Panc1 (cell line): ENCODE measurements at regions not wholly inside any gene's neighbourhood (a gene's known extent, or its start where the extent isn't known, plus 50 kb on each side); places are given as distances from the start of the nearest gene placed in this dataset.
"Not testable (repeated sequence)": the region's sequence is repeated elsewhere in the genome, so short reads cannot be mapped to it uniquely, and the experiment has no call there.

Source experiments
- ATAC-seq: fragments of 200-7000 bp; cut with Tn5 transposase; 2 replicates; pipeline ENCODE4 v1.9.1; 2020; ENCODE audit warnings: mild to moderate bottlenecking, moderate library complexity
- BruUV-seq: library from RNA; stranded (reverse); fragments of 400-500 nt; replicated peaks from 2 replicates; lab custom pipeline; 2021; lab: Mats Ljungman, UMichigan
- CTCF ChIA-PET: fragments of 300-600 bp; sonication (Branson Sonifier 250); formaldehyde crosslinking; loops from one replicate; lab custom pipeline; 2022; ENCODE audit warnings: antibody characterized with exemption; lab: Charles Lee
- POLR2A ChIA-PET: fragments of 300-600 bp; sonication (Branson Sonifier 250); formaldehyde crosslinking; loops from one replicate; lab custom pipeline; 2022; ENCODE audit warnings: antibody characterized with exemption; lab: Charles Lee
- DNase-seq: peaks from one replicate; pipeline ENCODE4 v3.0.0-alpha.2; 2010; ENCODE audit warnings: low read depth, low spot score
- H3K27ac ChIP-seq: 2 replicates; pipeline ENCODE4 v1.5.1; 2011; ENCODE audit warnings: mild to moderate bottlenecking, low read length, inconsistent platforms
- H3K27me3 ChIP-seq: fragments of 200-500 bp; sonication (Bioruptor generic); 2 replicates; pipeline ENCODE4 v1.6.0; 2014; ENCODE audit warnings: low read length, inconsistent platforms; ENCODE audit not compliant: control insufficient read depth, insufficient read depth
- H3K36me3 ChIP-seq: fragments of 200-500 bp; sonication (Bioruptor generic); 2 replicates; pipeline ENCODE4 v1.5.1; 2014; ENCODE audit warnings: inconsistent platforms, mild to moderate bottlenecking, low read length, moderate library complexity; ENCODE audit not compliant: control insufficient read depth, insufficient read depth
- H3K4me1 ChIP-seq: 2 replicates; pipeline ENCODE4 v1.5.1; 2011; ENCODE audit warnings: inconsistent platforms, mild to moderate bottlenecking, low read length, moderate library complexity; ENCODE audit not compliant: control insufficient read depth, insufficient read depth
- H3K4me3 ChIP-seq, 2 experiments: 2 replicates each; pipeline ENCODE4 v1.5.1; 2011 to 2012; ENCODE audit warnings: low read depth in 2 of 2, low read length in 2 of 2, mild to moderate bottlenecking in 2 of 2, inconsistent platforms in 1 of 2, moderate library complexity in 1 of 2
- H3K9me3 ChIP-seq: fragments of 200-500 bp; sonication (Bioruptor generic); 2 replicates; pipeline ENCODE4 v1.5.1; 2014; ENCODE audit warnings: low read depth, mild to moderate bottlenecking, inconsistent platforms, low read length, moderate library complexity; ENCODE audit not compliant: control insufficient read depth, insufficient read depth
- POLR2AphosphoS5 ChIP-seq: IDR thresholded peaks from 2 replicates; pipeline ENCODE4 v1.6.1; 2012; ENCODE audit warnings: mild to moderate bottlenecking, low read depth, low read length, moderate library complexity
- SIN3A ChIP-seq: IDR thresholded peaks from 2 replicates; pipeline ENCODE4 v1.6.1; 2012; ENCODE audit warnings: low read depth, mild to moderate bottlenecking, low read length, moderate library complexity, borderline replicate concordance; ENCODE audit not compliant: insufficient read depth
- TCF7L2 ChIP-seq: IDR thresholded peaks from 2 replicates; pipeline ENCODE4 v1.6.1; 2011; ENCODE audit warnings: mild to moderate bottlenecking, low read depth, low read length, inconsistent platforms
- in situ Hi-C: cut with HindIII; loops from 2 replicates; pipeline ENCODE4 v1.10.0; 2016; ENCODE audit warnings: low sequenced_read_pairs, low pct_unique_long_range_greater_than_20kb
- intact Hi-C: fragments of 100-400 bp; cut with micrococcal nuclease; formaldehyde crosslinking; loops from one replicate; pipeline ENCODE4 v1.10.0; 2022; ENCODE audit not compliant: unreplicated experiment
- TF ChIP-seq, protein P1 (sequence below): fragments of 450-650 bp; IDR thresholded peaks from 2 replicates; pipeline ENCODE4 v1.5.1; 2017; ENCODE audit warnings: mild to moderate bottlenecking
- TF ChIP-seq, protein P2 (sequence below), 2 experiments: IDR thresholded peaks; 2 replicates each; pipeline ENCODE4 v1.6.1; 2011 to 2012; ENCODE audit warnings: low read depth in 2 of 2, control low read depth in 1 of 2, low read length in 1 of 2, mild to moderate bottlenecking in 1 of 2, moderate library complexity in 1 of 2; ENCODE audit not compliant: insufficient read depth in 1 of 2

DNA sequence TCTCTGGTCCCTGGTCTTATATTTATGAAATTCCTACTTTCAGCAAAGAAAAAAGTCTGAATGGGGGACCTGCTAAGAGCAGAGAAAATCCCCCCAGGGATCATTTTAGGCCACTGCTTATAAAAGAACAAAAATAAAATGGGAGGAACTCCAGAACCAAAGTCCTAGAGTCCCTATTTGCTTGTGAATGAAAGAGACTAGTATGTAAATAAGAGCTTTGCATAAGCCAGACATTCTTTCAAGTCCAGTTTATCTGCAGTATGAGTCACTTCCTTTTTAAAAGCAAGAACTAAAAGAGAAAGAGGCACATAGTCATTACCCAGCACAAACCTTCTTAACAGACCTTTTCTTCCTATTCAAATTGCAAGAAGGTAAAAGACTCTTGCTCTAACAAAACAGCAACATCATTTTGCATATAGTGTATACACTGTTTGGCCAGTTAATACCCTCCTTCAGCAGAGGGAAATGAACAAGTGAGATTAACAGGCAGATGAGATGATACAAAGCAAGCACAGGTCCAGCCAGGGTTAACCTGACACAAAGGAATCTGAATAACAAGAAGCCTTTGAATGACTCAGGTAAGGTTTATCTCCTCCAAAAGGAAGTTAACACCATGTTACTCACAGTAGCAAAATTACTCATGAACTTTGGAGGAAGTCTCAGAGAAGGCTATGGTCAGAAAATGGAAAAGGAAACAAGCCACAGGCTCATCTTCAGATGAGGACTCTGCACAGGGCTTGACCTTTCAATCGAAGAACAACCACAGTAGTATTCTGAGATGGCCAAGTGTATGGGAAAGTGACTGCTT lies 87.3 kb downstream of the PHLDA1 start:
- in situ Hi-C loops, result no loop called here
- CTCF ChIA-PET, result no interaction called here
- BruUV-seq, result no TSS peak
- ATAC-seq, result peak; percentile 92
- Histone ChIP-seq H3K4me1 (peaks cover 34% of the 10 kb centered on the region), H3K36me3 (no peaks in the 10 kb centered on the region), H3K9me3 (peaks cover 5% of the 10 kb centered on the region; the same call in 1 of the 2 replicates), H3K27ac (peak overlapping the region; percentile 99), H3K27me3 (no peaks in the 10 kb centered on the region), H3K4me3 (no peak overlapping the region)
- peak; percentile 88 for DNase-seq
- peak; percentile 63; the same call in 1 of the 2 replicates for TF ChIP-seq TCF7L2
- TF ChIP-seq SIN3A, result no peak
- POLR2A ChIA-PET, result interaction anchor here (0.7 kb wide), 1 partner anchor 27 kb away, joined by 4 read pairs; no protein-coding TSS in a partner anchor
- intact Hi-C loops, result no loop called here

DNA sequence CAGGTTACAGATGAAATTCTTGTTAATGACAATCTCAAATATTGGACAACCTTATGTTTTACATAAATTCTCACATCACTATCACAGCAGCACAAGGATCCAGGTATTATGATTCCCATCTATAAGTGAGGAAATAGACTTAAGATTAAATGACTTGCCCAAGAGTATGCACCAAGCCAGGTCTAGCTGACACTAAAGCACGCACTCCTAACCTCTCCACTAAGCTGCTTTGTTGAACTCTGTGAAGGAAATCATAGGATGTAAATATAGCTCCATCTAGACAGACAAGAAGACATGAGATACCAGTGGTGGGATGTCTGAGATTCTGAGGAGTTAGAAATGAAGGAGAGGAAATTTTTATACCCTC lies 87.9 kb downstream of the PHLDA1 start:
- BruUV-seq, result TSS peak; percentile 95
- H3K27me3 ChIP-seq, result no peaks in the 10 kb centered on the region
- H3K9me3 ChIP-seq, result peaks cover 11% of the 10 kb centered on the region; the same call in 1 of the 2 replicates
- ATAC-seq (peak; percentile 65), DNase-seq (no peak)
- intact Hi-C loops, result no loop called here
- ChIA-PET CTCF (no interaction called here), POLR2A (interaction anchor here (0.6 to 0.7 kb wide), 2 partner anchors 26 to 34 kb away, joined by 4 to 10 read pairs; no protein-coding TSS in a partner anchor)
- peak overlapping the region; percentile 99 for H3K27ac ChIP-seq
- in situ Hi-C loops, result no loop called here
- H3K4me1 ChIP-seq, result peaks cover 34% of the 10 kb centered on the region
- no peaks in the 10 kb centered on the region for H3K36me3 ChIP-seq
- no peak overlapping the region for H3K4me3 ChIP-seq
- TF ChIP-seq, protein P1, sequence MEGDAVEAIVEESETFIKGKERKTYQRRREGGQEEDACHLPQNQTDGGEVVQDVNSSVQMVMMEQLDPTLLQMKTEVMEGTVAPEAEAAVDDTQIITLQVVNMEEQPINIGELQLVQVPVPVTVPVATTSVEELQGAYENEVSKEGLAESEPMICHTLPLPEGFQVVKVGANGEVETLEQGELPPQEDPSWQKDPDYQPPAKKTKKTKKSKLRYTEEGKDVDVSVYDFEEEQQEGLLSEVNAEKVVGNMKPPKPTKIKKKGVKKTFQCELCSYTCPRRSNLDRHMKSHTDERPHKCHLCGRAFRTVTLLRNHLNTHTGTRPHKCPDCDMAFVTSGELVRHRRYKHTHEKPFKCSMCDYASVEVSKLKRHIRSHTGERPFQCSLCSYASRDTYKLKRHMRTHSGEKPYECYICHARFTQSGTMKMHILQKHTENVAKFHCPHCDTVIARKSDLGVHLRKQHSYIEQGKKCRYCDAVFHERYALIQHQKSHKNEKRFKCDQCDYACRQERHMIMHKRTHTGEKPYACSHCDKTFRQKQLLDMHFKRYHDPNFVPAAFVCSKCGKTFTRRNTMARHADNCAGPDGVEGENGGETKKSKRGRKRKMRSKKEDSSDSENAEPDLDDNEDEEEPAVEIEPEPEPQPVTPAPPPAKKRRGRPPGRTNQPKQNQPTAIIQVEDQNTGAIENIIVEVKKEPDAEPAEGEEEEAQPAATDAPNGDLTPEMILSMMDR, result no peak
- TF ChIP-seq TCF7L2 (no peak), POLR2AphosphoS5 (no peak; the same call in 1 of the 2 replicates), SIN3A (no peak)
- TF ChIP-seq, protein P2, sequence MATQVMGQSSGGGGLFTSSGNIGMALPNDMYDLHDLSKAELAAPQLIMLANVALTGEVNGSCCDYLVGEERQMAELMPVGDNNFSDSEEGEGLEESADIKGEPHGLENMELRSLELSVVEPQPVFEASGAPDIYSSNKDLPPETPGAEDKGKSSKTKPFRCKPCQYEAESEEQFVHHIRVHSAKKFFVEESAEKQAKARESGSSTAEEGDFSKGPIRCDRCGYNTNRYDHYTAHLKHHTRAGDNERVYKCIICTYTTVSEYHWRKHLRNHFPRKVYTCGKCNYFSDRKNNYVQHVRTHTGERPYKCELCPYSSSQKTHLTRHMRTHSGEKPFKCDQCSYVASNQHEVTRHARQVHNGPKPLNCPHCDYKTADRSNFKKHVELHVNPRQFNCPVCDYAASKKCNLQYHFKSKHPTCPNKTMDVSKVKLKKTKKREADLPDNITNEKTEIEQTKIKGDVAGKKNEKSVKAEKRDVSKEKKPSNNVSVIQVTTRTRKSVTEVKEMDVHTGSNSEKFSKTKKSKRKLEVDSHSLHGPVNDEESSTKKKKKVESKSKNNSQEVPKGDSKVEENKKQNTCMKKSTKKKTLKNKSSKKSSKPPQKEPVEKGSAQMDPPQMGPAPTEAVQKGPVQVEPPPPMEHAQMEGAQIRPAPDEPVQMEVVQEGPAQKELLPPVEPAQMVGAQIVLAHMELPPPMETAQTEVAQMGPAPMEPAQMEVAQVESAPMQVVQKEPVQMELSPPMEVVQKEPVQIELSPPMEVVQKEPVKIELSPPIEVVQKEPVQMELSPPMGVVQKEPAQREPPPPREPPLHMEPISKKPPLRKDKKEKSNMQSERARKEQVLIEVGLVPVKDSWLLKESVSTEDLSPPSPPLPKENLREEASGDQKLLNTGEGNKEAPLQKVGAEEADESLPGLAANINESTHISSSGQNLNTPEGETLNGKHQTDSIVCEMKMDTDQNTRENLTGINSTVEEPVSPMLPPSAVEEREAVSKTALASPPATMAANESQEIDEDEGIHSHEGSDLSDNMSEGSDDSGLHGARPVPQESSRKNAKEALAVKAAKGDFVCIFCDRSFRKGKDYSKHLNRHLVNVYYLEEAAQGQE (IDR thresholded peaks at IDR 0.05; ENCODE audit: insufficient read depth in 1 of 2, low read depth in 2 of 2, low read length in 1 of 2), result no peak

DNA sequence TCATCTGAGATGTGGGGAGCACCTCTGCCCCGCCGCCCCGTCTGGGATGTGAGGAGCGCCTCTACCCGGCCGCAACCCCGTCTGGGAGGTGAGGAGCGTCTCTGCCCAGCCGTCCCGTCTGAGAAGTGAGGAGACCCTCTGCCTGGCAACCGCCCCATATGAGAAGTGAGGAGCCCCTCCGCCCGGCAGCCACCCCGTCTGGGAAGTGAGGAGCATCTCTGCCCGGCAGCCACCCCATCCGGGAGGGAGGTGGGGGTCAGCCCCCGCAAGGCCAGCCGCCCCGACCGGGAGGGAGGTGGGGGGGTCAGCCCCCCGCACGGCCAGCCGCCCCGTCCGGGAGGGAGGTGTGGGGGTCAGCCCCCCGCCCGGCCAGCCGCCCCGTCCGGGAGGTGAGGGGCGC lies 89.9 kb downstream of the PHLDA1 start:
- ATAC-seq, H3K27ac ChIP-seq, in situ Hi-C loops, POLR2A ChIA-PET, H3K4me3 ChIP-seq, H3K9me3 ChIP-seq, intact Hi-C loops, H3K27me3 ChIP-seq, H3K36me3 ChIP-seq, DNase-seq, CTCF ChIA-PET, BruUV-seq: not testable (repeated sequence)
- peaks cover 21% of the 10 kb centered on the region for H3K4me1 ChIP-seq
